SK-N-SH (cell line): ENCODE measurements at regions not wholly inside any gene's neighbourhood (a gene's known extent, or its start where the extent isn't known, plus 50 kb on each side); places are given as distances from the start of the nearest gene placed in this dataset.

Experiments used
- CTCF ChIP-seq: fragments of 200-600 bp; sonication (generic); IDR thresholded peaks from 2 replicates; pipeline ENCODE4 v1.6.1; 2017; ENCODE audit warnings: antibody characterized with exemption, mild to moderate bottlenecking, moderate library complexity
- POLR2AphosphoS5 ChIP-seq: IDR thresholded peaks from 2 replicates; pipeline ENCODE4 v1.6.1; 2012; ENCODE audit warnings: low read depth, low read length
- REST ChIP-seq: IDR thresholded peaks from 2 replicates; pipeline ENCODE4 v1.6.1; 2012; ENCODE audit warnings: mild to moderate bottlenecking, low read depth, low read length, moderate library complexity
- YY1 ChIP-seq: IDR thresholded peaks from 2 replicates; pipeline ENCODE4 v1.4.0; 2012; ENCODE audit warnings: low read depth, mild to moderate bottlenecking

GRCh38 chr16:52280086-52280485, 266.9 kb downstream of the TOX3 start:
- TF ChIP-seq REST = no peak
- TF ChIP-seq YY1 = no peak
- TF ChIP-seq POLR2AphosphoS5 = no peak
- TF ChIP-seq CTCF = no peak
